ENCODE measurements at regions not wholly inside any gene's neighbourhood (a gene's known extent, or its start where the extent isn't known, plus 50 kb on each side); places are given as distances from the start of the nearest gene placed in this dataset.

DNA sequence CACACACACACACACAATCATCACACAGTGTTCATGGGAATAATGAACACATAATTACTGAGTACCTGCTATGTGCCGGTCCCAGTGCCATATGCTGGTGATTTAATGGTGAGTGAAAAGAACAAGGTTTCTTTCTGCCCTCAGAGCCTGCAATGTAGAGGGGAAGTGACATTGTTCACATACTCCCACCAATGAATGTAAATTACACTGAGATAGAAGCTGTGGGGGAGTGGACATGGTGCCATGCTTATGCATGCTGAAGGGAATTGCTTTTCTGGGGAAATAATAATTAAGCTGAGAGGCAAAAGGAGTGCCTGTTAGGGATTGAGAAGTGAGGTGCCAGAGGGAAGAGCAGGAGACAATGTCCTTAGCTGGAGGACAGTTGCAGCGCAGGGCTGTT, 175.1 kb downstream of the MFSD1 start:
- no peak for DNase-seq
- Mint-ChIP-seq H3K27me3 (ENCODE audit: unreplicated experiment) (no peaks in the 10 kb centered on the region), H3K4me1 (ENCODE audit: low read depth, unreplicated experiment) (no peaks in the 10 kb centered on the region), H3K36me3 (ENCODE audit: unreplicated experiment) (no peaks in the 10 kb centered on the region), H3K27ac (ENCODE audit: unreplicated experiment) (no peak overlapping the region), H3K9me3 (ENCODE audit: unreplicated experiment) (no peaks in the 10 kb centered on the region), H3K4me3 (ENCODE audit: unreplicated experiment) (no peak overlapping the region)
- TF ChIP-seq, protein P1, sequence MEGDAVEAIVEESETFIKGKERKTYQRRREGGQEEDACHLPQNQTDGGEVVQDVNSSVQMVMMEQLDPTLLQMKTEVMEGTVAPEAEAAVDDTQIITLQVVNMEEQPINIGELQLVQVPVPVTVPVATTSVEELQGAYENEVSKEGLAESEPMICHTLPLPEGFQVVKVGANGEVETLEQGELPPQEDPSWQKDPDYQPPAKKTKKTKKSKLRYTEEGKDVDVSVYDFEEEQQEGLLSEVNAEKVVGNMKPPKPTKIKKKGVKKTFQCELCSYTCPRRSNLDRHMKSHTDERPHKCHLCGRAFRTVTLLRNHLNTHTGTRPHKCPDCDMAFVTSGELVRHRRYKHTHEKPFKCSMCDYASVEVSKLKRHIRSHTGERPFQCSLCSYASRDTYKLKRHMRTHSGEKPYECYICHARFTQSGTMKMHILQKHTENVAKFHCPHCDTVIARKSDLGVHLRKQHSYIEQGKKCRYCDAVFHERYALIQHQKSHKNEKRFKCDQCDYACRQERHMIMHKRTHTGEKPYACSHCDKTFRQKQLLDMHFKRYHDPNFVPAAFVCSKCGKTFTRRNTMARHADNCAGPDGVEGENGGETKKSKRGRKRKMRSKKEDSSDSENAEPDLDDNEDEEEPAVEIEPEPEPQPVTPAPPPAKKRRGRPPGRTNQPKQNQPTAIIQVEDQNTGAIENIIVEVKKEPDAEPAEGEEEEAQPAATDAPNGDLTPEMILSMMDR (IDR thresholded peaks at IDR 0.05; ENCODE audit: partially characterized antibody, unreplicated experiment), result no peak

DNA sequence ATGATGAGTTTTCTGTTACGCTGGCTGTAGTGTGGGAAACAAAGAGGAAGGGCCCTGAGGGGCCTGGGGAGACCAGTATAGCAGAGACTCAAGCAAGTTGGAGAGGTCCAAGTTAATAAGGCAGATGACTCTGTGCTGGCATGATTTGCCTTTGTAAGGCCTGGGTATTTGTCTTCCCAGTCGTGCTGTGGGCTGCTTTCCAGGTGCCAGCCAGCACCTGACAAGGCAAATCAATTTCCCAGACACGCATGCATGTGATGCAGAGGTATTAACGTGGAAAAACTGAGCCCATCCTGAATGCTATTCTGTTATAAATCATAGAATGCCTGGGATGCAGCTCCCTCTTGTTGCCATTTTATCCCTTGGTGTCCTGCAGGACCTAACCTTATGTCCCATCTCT, 175.6 kb downstream of the MFSD1 start:
- no peak overlapping the region for H3K27ac Mint-ChIP-seq (ENCODE audit: unreplicated experiment)

DNA sequence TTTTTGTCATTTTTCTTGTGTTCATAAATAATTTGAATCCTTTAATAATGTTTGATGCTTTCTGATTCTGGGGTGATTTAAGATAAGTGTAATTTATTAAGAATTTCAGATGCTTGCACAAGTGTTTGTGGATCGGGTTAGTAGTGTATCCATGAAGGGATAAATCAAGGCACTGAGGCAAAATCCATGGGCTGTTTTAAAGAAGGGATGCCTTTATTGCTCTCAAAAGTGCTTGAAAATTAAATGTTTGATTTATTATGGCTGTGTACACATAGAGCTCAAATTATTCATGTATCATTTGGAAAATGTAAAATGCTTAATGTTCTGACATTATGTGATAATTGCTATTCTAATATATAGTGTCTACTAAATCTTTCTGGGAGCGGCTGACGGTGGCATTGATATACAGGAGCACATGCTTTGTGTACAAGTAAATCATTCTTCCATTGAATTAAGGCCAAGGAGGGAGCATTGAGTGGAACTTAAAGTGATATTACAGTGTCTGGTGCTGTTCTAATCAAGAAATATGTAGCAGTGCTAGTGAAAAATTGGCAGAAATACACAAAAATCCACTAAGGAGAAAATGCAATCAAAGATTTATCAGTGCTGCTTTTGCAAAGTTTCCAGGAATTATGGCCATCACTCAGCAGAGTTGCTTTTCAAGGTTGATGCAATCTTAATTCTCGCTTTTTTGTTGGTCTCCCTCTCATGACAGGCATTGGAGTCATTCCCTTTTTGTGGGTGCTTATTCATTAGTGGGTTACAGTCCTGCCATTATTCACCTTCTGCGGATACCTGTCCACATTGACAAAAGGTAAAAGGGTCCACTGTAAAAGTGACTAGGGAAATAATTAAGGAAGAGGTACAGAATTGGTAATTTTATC, 181.6 kb downstream of the MFSD1 start:
- Mint-ChIP-seq H3K4me3 (ENCODE audit: unreplicated experiment) (no peak overlapping the region), H3K4me1 (ENCODE audit: low read depth, unreplicated experiment) (no peaks in the 10 kb centered on the region), H3K27ac (ENCODE audit: unreplicated experiment) (no peak overlapping the region), H3K36me3 (ENCODE audit: unreplicated experiment) (no peaks in the 10 kb centered on the region), H3K9me3 (ENCODE audit: unreplicated experiment) (no peaks in the 10 kb centered on the region), H3K27me3 (ENCODE audit: unreplicated experiment) (no peaks in the 10 kb centered on the region)
- no peak for DNase-seq
- TF ChIP-seq, protein P1 (IDR thresholded peaks at IDR 0.05; ENCODE audit: partially characterized antibody, unreplicated experiment), result no peak

More for the DNA sequence above, 175.6 kb downstream of the MFSD1 start:
- Mint-ChIP-seq H3K27me3 (ENCODE audit: unreplicated experiment) (no peaks in the 10 kb centered on the region), H3K36me3 (ENCODE audit: unreplicated experiment) (no peaks in the 10 kb centered on the region), H3K9me3 (ENCODE audit: unreplicated experiment) (no peaks in the 10 kb centered on the region), H3K4me1 (ENCODE audit: low read depth, unreplicated experiment) (no peaks in the 10 kb centered on the region), H3K4me3 (ENCODE audit: unreplicated experiment) (no peak overlapping the region)
- DNase-seq, result no peak
- TF ChIP-seq, protein P1 (IDR thresholded peaks at IDR 0.05; ENCODE audit: partially characterized antibody, unreplicated experiment), result no peak

DNA sequence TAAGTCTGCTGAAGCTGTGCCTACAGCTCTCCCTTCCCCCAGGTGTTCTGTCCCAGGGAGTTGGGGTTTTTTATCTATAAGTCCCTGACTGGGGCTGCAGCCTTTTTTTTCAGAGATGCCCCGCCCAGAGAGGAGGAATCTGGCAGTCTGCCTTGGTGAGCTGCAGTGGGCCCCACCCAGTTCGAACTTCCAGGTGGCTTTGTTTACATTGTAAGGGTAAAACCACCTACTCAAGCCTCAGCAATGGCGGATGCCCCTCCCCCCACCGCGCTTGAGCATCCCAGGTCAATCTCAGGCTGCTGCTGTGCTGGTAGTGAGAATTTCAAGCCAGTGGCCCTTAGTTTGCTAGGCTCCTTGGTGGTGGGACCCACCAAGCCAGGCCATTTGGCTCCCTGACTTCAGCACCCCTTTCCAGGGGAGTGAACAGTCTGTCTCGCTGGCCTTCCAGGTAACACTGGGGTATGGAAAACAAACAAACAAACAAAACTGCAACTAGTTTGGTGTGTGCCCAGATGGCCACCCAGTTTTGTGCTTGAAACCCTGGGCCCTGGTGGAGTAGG, 189.4 kb downstream of the MFSD1 start:
- no peak overlapping the region for H3K4me3 Mint-ChIP-seq (ENCODE audit: unreplicated experiment)
- TF ChIP-seq, protein P1 (IDR thresholded peaks at IDR 0.05; ENCODE audit: partially characterized antibody, unreplicated experiment), result no peak
- DNase-seq, result no peak
- H3K27me3 Mint-ChIP-seq (ENCODE audit: unreplicated experiment), result no peaks in the 10 kb centered on the region
- no peak overlapping the region for H3K27ac Mint-ChIP-seq (ENCODE audit: unreplicated experiment)
- H3K9me3 Mint-ChIP-seq (ENCODE audit: unreplicated experiment), result peaks cover 3% of the 10 kb centered on the region
- H3K4me1 Mint-ChIP-seq (ENCODE audit: low read depth, unreplicated experiment), result no peaks in the 10 kb centered on the region
- no peaks in the 10 kb centered on the region for H3K36me3 Mint-ChIP-seq (ENCODE audit: unreplicated experiment)

DNA sequence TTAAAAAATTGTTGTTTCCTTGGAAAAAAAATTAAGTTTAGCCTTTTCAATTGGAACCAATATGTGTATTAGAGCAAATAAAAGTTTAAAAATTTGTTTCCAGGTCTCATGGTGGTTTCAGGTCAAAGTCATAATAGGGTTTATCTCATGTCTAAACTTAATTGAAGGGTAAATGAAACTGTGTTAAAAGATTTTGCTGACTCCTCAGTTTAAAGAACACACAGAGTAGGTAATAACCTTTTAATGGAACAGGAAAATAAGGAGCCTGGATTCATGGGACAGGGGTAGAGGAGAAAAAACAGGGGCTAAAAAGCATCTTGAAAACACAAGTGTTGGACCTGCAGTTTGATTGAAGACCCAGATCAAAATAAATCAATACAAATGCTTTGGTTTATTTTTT, 190.6 kb downstream of the MFSD1 start:
- TF ChIP-seq, protein P1 (IDR thresholded peaks at IDR 0.05; ENCODE audit: partially characterized antibody, unreplicated experiment), result no peak
- H3K4me3 Mint-ChIP-seq (ENCODE audit: unreplicated experiment), result no peak overlapping the region
- DNase-seq, result no peak
- H3K9me3 Mint-ChIP-seq (ENCODE audit: unreplicated experiment), result peaks cover 3% of the 10 kb centered on the region
- no peaks in the 10 kb centered on the region for H3K36me3 Mint-ChIP-seq (ENCODE audit: unreplicated experiment)
- no peaks in the 10 kb centered on the region for H3K27me3 Mint-ChIP-seq (ENCODE audit: unreplicated experiment)
- no peaks in the 10 kb centered on the region for H3K4me1 Mint-ChIP-seq (ENCODE audit: low read depth, unreplicated experiment)
- H3K27ac Mint-ChIP-seq (ENCODE audit: unreplicated experiment), result no peak overlapping the region
